HG03108 (cell line): ENCODE measurements at regions not wholly inside any gene's neighbourhood (a gene's known extent, or its start where the extent isn't known, plus 50 kb on each side); places are given as distances from the start of the nearest gene placed in this dataset.

Source experiments
- ATAC-seq: cut with Tn5 transposase; IDR thresholded peaks from one replicate; pipeline ENCODE4 v1.9.1; 2021; ENCODE audit warnings: moderate library complexity; ENCODE audit not compliant: unreplicated experiment

- ATAC-seq, result no peak
These were observed 2003.0 kb upstream of the LRRTM1 start for GRCh38 chr2:82307511-82307910.

DNA sequence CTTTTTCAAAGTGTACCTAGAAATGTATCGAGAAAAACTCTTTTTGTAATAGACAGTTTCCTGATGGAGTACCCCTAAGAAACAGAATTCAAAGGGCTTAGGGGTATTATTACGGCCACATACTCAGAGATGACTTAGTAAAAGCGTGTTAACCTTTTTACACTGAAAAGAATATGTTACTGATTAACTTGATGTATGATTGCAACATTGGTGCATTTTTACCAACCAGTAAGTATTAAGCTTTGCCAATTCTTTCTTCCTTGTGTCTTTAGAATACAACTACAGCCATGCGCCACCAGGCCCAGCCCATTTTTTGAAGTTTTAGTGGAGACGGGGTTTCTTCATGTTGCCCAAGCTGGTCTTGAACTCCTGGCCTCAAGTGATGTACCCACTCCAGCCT lies 1997.0 kb upstream of the LRRTM1 start:
- no peak for ATAC-seq

- ATAC-seq, result no peak
These were observed 1984.9 kb upstream of the LRRTM1 start for GRCh38 chr2:82289446-82289845.

DNA sequence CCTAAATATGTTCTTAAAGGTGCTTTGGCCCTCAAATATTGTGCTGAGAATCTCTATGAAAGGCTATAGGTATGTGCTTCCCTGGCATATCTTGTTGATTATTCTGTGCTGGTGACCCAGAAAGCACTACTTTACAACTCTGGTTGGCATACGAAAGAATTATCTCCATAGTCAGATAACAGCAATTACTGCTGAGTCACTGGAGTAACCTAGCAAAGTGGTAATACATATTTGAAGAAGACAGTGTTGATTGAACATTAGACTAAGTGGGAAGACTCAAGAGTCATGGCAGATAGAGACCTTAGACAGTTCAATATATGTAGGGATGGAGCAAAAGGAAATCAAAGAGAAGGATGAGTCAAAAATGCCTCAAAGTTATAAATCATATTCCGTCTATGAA lies 1978.5 kb upstream of the LRRTM1 start:
- ATAC-seq, result no peak

DNA sequence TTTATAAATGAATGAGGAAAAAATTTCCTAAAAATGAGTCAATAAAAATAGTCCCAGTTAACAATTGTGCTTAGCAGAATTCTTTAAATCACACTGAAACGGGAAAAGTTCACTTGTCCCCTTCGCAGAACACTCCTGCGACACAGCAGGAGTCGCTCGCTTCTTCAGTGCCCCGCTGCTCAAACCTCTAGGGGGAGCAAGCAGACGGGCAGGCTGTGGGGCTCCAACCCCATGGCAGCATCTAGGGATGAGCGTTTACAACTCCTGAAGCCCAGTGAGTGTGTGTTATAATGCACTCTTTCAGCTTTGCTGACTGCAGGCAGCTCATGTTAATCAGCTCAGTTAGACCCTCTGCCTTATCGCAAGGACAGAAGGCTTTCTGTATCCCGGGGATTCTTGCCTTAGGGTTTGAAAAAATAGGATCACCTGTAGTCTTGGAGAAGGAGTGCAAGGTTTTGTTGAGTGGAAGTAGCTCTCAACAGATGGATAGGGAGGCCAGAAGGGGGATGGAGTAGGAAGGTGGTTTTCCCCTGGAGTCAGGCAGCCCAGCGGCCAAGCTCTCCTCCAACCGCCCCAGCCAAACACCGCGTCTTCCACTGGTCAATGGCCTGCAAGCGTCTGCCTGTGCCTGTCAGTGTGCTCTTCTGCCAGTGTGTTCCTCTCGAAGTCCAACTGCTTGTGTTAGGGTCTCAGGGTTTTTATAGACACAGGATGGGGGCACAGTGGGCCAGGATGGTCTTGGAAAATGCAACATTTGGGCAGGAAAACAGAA lies 1977.7 kb upstream of the LRRTM1 start:
- no peak for ATAC-seq

DNA sequence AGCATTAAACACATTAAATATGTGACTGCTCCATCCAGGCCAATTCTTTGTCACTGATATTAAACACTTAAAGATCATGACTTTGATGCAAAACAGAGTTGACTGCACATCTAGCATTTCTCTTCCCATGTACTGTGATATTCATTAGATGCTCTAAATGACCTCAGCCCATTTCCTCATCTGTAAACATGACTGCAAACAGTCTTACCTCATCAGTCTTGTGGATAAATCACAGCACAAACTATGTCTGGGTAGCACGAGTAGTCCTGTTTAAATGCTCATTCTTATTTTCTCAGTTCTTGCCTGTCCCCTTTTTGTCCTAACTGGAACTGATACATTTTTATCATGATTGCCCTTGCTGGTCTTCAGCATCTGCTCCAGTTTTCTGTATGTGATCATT lies 1974.8 kb upstream of the LRRTM1 start:
- no peak for ATAC-seq

- no peak for ATAC-seq
These were observed 1973.9 kb upstream of the LRRTM1 start for GRCh38 chr2:82278416-82278815.

DNA sequence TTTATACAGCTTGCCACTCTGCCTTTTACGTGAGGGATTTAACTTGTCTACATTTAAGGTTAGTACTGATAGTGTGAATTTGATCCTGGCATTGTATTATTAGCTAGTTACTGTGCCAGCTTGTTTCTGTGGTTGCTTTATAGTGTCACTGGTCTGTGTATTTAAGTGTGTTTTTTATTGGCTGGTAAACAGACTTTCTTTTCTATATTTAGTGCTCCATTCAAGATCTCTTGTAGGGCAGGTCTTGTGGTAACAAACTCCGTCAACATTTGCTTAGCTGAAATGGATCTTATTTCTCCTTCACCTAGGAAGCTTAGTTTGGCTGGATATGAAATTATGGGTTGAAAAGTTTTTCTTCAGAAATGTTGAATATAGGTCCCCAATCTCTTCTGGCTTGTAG lies 1971.0 kb upstream of the LRRTM1 start:
- ATAC-seq, result no peak

- no peak for ATAC-seq
These were observed 1963.9 kb upstream of the LRRTM1 start for GRCh38 chr2:82268446-82268845.

GRCh38 chr2:82260521-82260920 lies 1956.0 kb upstream of the LRRTM1 start:
- ATAC-seq, result no peak

- no peak for ATAC-seq
These were observed 1955.0 kb upstream of the LRRTM1 start for GRCh38 chr2:82259551-82259950.

- no peak for ATAC-seq
These were observed 1953.4 kb upstream of the LRRTM1 start for GRCh38 chr2:82257796-82258555.

GRCh38 chr2:82256983-82257632 lies 1952.6 kb upstream of the LRRTM1 start:
- ATAC-seq, result no peak

DNA sequence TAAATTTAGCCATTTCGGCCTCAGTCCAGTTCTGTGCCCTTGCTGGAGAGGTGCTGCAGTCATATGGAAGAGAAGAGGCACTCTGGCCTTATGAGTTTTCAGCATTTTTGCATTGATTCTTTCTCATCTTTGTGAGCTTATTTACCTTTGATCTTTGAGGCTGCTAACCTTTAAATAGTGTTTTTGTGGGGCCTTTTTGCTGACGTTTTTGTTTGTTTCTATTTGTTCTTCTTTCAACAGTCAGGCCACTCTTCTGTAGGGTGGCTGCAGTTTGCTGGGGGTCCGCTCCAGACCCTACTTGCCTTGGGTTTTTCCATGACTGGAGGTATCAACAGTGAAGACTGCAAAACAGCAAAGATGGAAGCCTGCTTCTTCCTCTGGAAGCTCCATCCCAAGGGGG lies 1951.7 kb upstream of the LRRTM1 start:
- ATAC-seq, result no peak

GRCh38 chr2:82254728-82255127 lies 1950.2 kb upstream of the LRRTM1 start:
- ATAC-seq, result no peak

DNA sequence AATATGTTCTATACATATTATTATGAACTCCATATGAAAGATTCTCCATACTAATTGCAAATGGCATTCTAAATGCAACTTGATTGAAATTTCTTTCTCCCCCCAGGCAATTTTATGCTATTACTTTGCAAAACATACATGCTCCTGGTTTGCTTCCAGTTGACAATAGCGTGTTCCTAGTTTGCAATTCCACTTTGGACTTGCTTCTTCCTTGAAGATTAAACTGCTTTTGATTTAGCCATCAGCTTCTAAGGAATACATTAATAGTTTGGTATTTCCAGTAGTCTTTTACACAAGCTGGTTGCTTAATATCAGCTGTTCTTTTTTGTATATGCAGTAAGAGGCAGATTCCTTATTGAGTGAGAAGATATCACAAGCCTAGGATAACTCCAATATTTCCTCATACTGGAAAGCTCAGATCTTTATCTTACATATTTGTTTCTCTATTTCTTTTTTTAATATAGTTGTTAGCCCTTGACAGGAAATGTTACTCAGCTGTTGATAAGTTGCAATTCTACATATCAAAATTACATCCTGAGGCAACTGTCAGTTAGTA lies 1941.7 kb upstream of the LRRTM1 start:
- no peak for ATAC-seq

GRCh38 chr2:82239176-82239575 lies 1934.6 kb upstream of the LRRTM1 start:
- ATAC-seq, result no peak

GRCh38 chr2:82237994-82238662 lies 1933.6 kb upstream of the LRRTM1 start:
- ATAC-seq, result no peak

DNA sequence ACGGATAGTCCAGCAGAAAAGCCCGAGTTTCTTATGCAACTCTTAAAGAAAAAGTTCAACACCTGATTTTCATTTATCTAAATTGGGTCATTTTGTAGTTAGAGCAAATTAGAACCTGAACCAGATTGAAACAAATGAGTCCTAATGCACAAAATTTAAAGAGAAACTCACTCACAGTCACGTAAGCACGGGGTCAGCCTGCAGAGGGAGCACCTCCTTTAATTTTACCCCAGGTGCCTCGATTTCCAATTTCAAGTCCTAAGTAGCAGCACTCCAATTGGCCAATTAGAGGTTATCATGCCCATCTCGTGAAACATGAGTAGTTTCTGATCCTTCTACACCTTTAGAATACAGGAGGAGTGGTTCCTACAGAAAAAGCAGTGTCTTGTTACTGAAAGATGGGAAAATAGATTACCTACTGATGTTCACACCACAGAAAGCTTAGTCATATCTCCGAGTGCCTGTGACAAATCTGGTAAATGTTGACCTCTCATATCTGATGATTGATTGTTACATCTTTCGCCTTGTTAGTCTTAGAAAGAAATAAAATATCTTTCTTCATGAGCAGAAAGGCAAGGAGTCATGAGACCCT lies 1929.8 kb upstream of the LRRTM1 start:
- ATAC-seq, result no peak

- ATAC-seq, result no peak
These were observed 1929.3 kb upstream of the LRRTM1 start for GRCh38 chr2:82233806-82234205.

GRCh38 chr2:82230406-82230805 lies 1925.9 kb upstream of the LRRTM1 start:
- ATAC-seq, result no peak
